GM21529 (cell line): ENCODE measurements at regions not wholly inside any gene's neighbourhood (a gene's known extent, or its start where the extent isn't known, plus 50 kb on each side); places are given as distances from the start of the nearest gene placed in this dataset.

ENCODE experiments used
- ATAC-seq: cut with Tn5 transposase; IDR thresholded peaks from one replicate; pipeline ENCODE4 v1.9.1; 2021; ENCODE audit not compliant: unreplicated experiment

- no peak for ATAC-seq
Observed at GRCh38 chr1:106889583-106889982, 166.9 kb upstream of the PRMT6 start.

- ATAC-seq = no peak
Observed at GRCh38 chr1:106897976-106898375, 158.5 kb upstream of the PRMT6 start.

GRCh38 chr1:106899644-106900043, 156.8 kb upstream of the PRMT6 start:
- no peak for ATAC-seq

GRCh38 chr1:106907795-106908194, 148.7 kb upstream of the PRMT6 start:
- peak; percentile 100 for ATAC-seq

GRCh38 chr1:106908689-106909088, 147.8 kb upstream of the PRMT6 start:
- no peak for ATAC-seq

GRCh38 chr1:106910798-106911197, 145.7 kb upstream of the PRMT6 start:
- no peak for ATAC-seq

- ATAC-seq = no peak
Observed at GRCh38 chr1:106912131-106912530, 144.3 kb upstream of the PRMT6 start.

- no peak for ATAC-seq
Observed at GRCh38 chr1:106921186-106921585, 135.3 kb upstream of the PRMT6 start.

- no peak for ATAC-seq
Observed at GRCh38 chr1:106924360-106924759, 132.1 kb upstream of the PRMT6 start.

GRCh38 chr1:106925750-106926149, 130.7 kb upstream of the PRMT6 start:
- no peak for ATAC-seq

- no peak for ATAC-seq
Observed at GRCh38 chr1:106926803-106927582, 129.5 kb upstream of the PRMT6 start.

GRCh38 chr1:106937104-106937503, 119.4 kb upstream of the PRMT6 start:
- ATAC-seq = no peak

GRCh38 chr1:106944721-106945120, 111.8 kb upstream of the PRMT6 start:
- no peak for ATAC-seq

- ATAC-seq = no peak
Observed at GRCh38 chr1:106952776-106953175, 103.7 kb upstream of the PRMT6 start.

- no peak for ATAC-seq
Observed at GRCh38 chr1:106954661-106955229, 101.7 kb upstream of the PRMT6 start.

GRCh38 chr1:106956721-106957120, 99.8 kb upstream of the PRMT6 start:
- no peak for ATAC-seq

- ATAC-seq = no peak
Observed at GRCh38 chr1:106957795-106958194, 98.7 kb upstream of the PRMT6 start.

- peak; percentile 72 for ATAC-seq
Observed at GRCh38 chr1:106960412-106960811, 96.1 kb upstream of the PRMT6 start.

- ATAC-seq = no peak
Observed at GRCh38 chr1:106961646-106962045, 94.8 kb upstream of the PRMT6 start.

- no peak for ATAC-seq
Observed at GRCh38 chr1:106962591-106962990, 93.9 kb upstream of the PRMT6 start.

GRCh38 chr1:106964495-106964894, 92.0 kb upstream of the PRMT6 start:
- no peak for ATAC-seq

GRCh38 chr1:106968644-106969043, 87.8 kb upstream of the PRMT6 start:
- no peak for ATAC-seq

GRCh38 chr1:106969731-106970130, 86.7 kb upstream of the PRMT6 start:
- ATAC-seq = no peak
